Endothelial cell of umbilical vein (primary cell): ENCODE measurements at regions not wholly inside any gene's neighbourhood (a gene's known extent, or its start where the extent isn't known, plus 50 kb on each side); places are given as distances from the start of the nearest gene placed in this dataset.

Source experiments
- BruUV-seq: library from RNA; stranded (reverse); fragments of 400-500 nt; replicated peaks from 2 replicates; lab custom pipeline; 2021; lab: Mats Ljungman, UMichigan
- CTCF ChIA-PET: fragments of 300-600, 350-600 bp; sonication (Branson Sonifier 250); formaldehyde crosslinking; loops from one replicate; lab custom pipeline; 2021; ENCODE audit warnings: antibody characterized with exemption, inconsistent platforms; lab: Charles Lee
- POLR2A ChIA-PET: fragments of 300-600, 350-600 bp; sonication (Branson Sonifier 250); formaldehyde crosslinking; loops from one replicate; lab custom pipeline; 2021; ENCODE audit warnings: antibody characterized with exemption, inconsistent platforms; lab: Charles Lee
- DNase-seq: peaks from one replicate; pipeline ENCODE4 v3.0.0-alpha.2; 2011; ENCODE audit warnings: low read depth, low spot score
- FAIRE-seq: peaks from 2 replicates; lab custom pipeline; 2011; peaks lifted over from hg19 to GRCh38; lab: Jason Lieb, UNC
- H2AFZ ChIP-seq: 2 replicates; pipeline ENCODE4 v1.6.0; 2012; ENCODE audit warnings: low read depth, low read length, control low read depth, inconsistent platforms
- H3K27ac ChIP-seq: 2 replicates; pipeline ENCODE4 v1.5.1; 2011; ENCODE audit warnings: low read depth, mild to moderate bottlenecking, control low read depth, low read length, moderate library complexity; ENCODE audit not compliant: insufficient read depth
- H3K27me3 ChIP-seq, 2 experiments: 2 replicates each; pipeline versions ENCODE4 v1.6.0 to v1.6.1; 2011; ENCODE audit warnings: low read length in 2 of 2, mixed read lengths in 1 of 2; ENCODE audit not compliant: control insufficient read depth in 2 of 2, insufficient read depth in 2 of 2
- H3K36me3 ChIP-seq, 2 experiments: 2 replicates in 1 of 2; 3 replicates in 1 of 2; pipeline ENCODE4 v1.5.1; 2011; ENCODE audit warnings: low read length in 2 of 2, mild to moderate bottlenecking in 1 of 2, moderate library complexity in 1 of 2; ENCODE audit not compliant: control insufficient read depth in 2 of 2, insufficient read depth in 2 of 2; ENCODE audit errors: extremely low read depth in 1 of 2
- H3K4me1 ChIP-seq: 3 replicates; pipeline ENCODE4 v1.5.1; 2011; ENCODE audit warnings: mild to moderate bottlenecking, low read length; ENCODE audit not compliant: control insufficient read depth, insufficient read depth; ENCODE audit errors: extremely low read depth
- H3K4me2 ChIP-seq: 2 replicates; pipeline ENCODE4 v1.6.1; 2011; ENCODE audit warnings: low read length, control low read depth, mixed read lengths; ENCODE audit not compliant: insufficient read depth
- H3K4me3 ChIP-seq, 3 experiments: fragments of 200-600 bp in 1 of 3; sonication (generic), shearing (Covaris generic) in 1 of 3; replicated peaks in 1 of 3; 2 replicates each; pipeline ENCODE4 v1.5.1; 2011 to 2016; ENCODE audit warnings: control low read depth in 3 of 3, low read length in 3 of 3, mild to moderate bottlenecking in 2 of 3, inconsistent platforms in 1 of 3, low read depth in 1 of 3, moderate library complexity in 1 of 3; ENCODE audit not compliant: insufficient read depth in 1 of 3
- H3K79me2 ChIP-seq: 2 replicates; pipeline ENCODE4 v1.6.0; 2012; ENCODE audit warnings: low read length, inconsistent platforms; ENCODE audit not compliant: control insufficient read depth, insufficient read depth
- H3K9ac ChIP-seq: replicated peaks from 2 replicates; pipeline ENCODE3; 2011; ENCODE audit warnings: low read length, control low read depth; ENCODE audit not compliant: insufficient read depth; ENCODE audit errors: extremely low read depth
- H3K9me1 ChIP-seq: replicated peaks from 3 replicates; pipeline ENCODE4 v1.6.0; 2011; ENCODE audit warnings: mild to moderate bottlenecking, low read length; ENCODE audit not compliant: control insufficient read depth, insufficient read depth; ENCODE audit errors: extremely low read depth
- H3K9me3 ChIP-seq: replicated peaks from 2 replicates; pipeline ENCODE4 v1.5.1; 2012; ENCODE audit warnings: low read length, inconsistent platforms; ENCODE audit not compliant: control insufficient read depth, insufficient read depth
- H4K20me1 ChIP-seq: replicated peaks from 2 replicates; pipeline ENCODE3; 2011; ENCODE audit warnings: mild to moderate bottlenecking, low read length; ENCODE audit not compliant: control insufficient read depth, insufficient read depth; ENCODE audit errors: extremely low read depth
- EZH2 ChIP-seq: IDR thresholded peaks from 2 replicates; pipeline ENCODE4 v1.6.1; 2012; ENCODE audit warnings: borderline replicate concordance, low read depth, mild to moderate bottlenecking, moderate library complexity, low read length, inconsistent platforms; ENCODE audit not compliant: severe bottlenecking
- FOS ChIP-seq: IDR thresholded peaks from 2 replicates; pipeline ENCODE4 v1.6.1; 2011; ENCODE audit warnings: mild to moderate bottlenecking, low read length, moderate library complexity, borderline replicate concordance; ENCODE audit not compliant: insufficient read depth
- GATA2 ChIP-seq: IDR thresholded peaks from 2 replicates; pipeline ENCODE4 v1.7.0; 2011; ENCODE audit warnings: low read depth, mild to moderate bottlenecking, moderate library complexity, mixed read lengths, low read length; ENCODE audit not compliant: insufficient read length, insufficient read depth
- JUN ChIP-seq: IDR thresholded peaks from 2 replicates; pipeline ENCODE4 v1.6.1; 2011; ENCODE audit warnings: borderline replicate concordance, low read depth; ENCODE audit not compliant: insufficient read length, insufficient read depth
- MYC ChIP-seq: IDR thresholded peaks from one replicate; pipeline ENCODE4 v1.6.1; 2011; ENCODE audit warnings: mild to moderate bottlenecking, low read depth, low read length
- POLR2A ChIP-seq: IDR thresholded peaks from 2 replicates; pipeline ENCODE4 v1.6.1; 2012; ENCODE audit warnings: low read depth, mild to moderate bottlenecking, control low read depth, low read length
- POLR2AphosphoS5 ChIP-seq: IDR thresholded peaks from 2 replicates; pipeline ENCODE4 v1.6.1; 2012; ENCODE audit warnings: low read depth, mild to moderate bottlenecking, control low read depth, low read length, moderate library complexity; ENCODE audit not compliant: insufficient read depth
- dilution Hi-C: fragments of 300-500 bp; cut with MboI; formaldehyde crosslinking; loops from one replicate; pipeline ENCODE4 v1.15.0; 2019; ENCODE audit warnings: low sequenced_read_pairs; ENCODE audit not compliant: extremely low pct_ligation_motif_present
- intact Hi-C: fragments of 100-400 bp; cut with micrococcal nuclease; formaldehyde crosslinking; loops from one replicate; pipeline ENCODE4 v1.10.0; 2022
- TF ChIP-seq, protein P1 (sequence below): IDR thresholded peaks from 2 replicates; pipeline ENCODE4 v1.6.1; 2011; ENCODE audit not compliant: insufficient read depth, insufficient read length

DNA sequence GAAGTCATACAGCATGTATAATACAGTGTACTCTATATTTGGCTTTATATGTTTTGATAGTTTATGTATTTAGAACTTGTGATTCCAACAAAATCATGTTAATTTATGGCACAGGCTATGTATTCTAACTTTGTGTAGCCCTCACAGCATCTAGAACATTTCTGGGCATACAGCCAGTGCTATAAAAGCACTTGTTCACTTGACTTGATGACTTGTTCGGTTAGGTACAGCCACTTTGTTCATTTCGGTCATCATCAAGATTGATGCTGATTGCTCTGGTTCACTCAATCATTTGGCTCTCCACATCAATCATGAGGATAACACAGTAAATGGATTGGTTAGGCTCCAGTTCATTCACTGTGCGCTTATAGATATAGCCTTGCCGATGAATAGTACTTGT lies 97.6 kb upstream of the IRS4 start:
- CTCF ChIA-PET: no interaction called here
- Histone ChIP-seq H3K9ac (no peak overlapping the region), H3K79me2 (no peaks in the 10 kb centered on the region), H3K4me3 (no peak overlapping the region), H3K4me2 (no peak overlapping the region), H3K27ac (no peak overlapping the region), H3K4me1 (no peaks in the 10 kb centered on the region), H2AFZ (no peak overlapping the region), H3K9me1 (no peaks in the 10 kb centered on the region), H4K20me1 (no peaks in the 10 kb centered on the region), H3K27me3 (no peaks in the 10 kb centered on the region), H3K36me3 (no peaks in the 10 kb centered on the region), H3K9me3 (no peaks in the 10 kb centered on the region)
- no peak for DNase-seq
- TF ChIP-seq POLR2A: no peak
- no peak for TF ChIP-seq FOS
- TF ChIP-seq POLR2AphosphoS5: no peak
- TF ChIP-seq, protein P1, sequence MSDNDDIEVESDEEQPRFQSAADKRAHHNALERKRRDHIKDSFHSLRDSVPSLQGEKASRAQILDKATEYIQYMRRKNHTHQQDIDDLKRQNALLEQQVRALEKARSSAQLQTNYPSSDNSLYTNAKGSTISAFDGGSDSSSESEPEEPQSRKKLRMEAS: no peak
- TF ChIP-seq EZH2: no peak
- TF ChIP-seq JUN: no peak
- no peak for TF ChIP-seq MYC
- no peak for TF ChIP-seq GATA2
- POLR2A ChIA-PET: no interaction called here
- no peak for FAIRE-seq
- dilution Hi-C loops (no loop called here), intact Hi-C loops (no loop called here)
- no TSS peak for BruUV-seq

DNA sequence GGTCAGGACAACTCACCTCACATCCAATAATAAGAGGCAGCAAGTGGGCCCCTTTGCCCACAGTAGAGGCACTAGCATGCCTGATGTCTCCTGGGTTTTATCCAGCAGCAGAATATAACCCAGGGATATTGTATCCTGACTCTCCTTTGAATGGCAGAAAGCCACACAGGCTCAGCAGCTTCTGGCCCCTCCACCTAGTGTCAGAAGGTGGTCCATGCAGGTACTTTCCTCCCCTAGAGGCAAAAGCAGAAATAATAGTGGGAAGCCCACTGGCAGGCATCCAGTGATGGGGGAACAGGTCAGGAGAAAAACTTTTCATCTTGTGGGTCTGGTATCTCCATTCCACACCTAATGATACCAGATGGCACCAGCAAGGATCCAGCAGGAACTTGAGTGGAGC lies 75.5 kb upstream of the IRS4 start:
- intact Hi-C loops (no loop called here), dilution Hi-C loops (no loop called here)
- ChIA-PET POLR2A (no interaction called here), CTCF (no interaction called here)
- Histone ChIP-seq H3K9me1 (no peaks in the 10 kb centered on the region), H3K79me2 (no peaks in the 10 kb centered on the region), H4K20me1 (no peaks in the 10 kb centered on the region), H3K9me3 (no peaks in the 10 kb centered on the region), H3K36me3 (no peaks in the 10 kb centered on the region), H3K4me3 (no peak overlapping the region), H3K4me2 (no peak overlapping the region), H3K4me1 (no peaks in the 10 kb centered on the region), H3K27me3 (no peaks in the 10 kb centered on the region), H3K27ac (no peak overlapping the region), H3K9ac (no peak overlapping the region), H2AFZ (no peak overlapping the region)
- FAIRE-seq (no peak), DNase-seq (no peak)
- TF ChIP-seq POLR2A: no peak
- BruUV-seq: no TSS peak
